WTC11 (cell line): ENCODE measurements at regions not wholly inside any gene's neighbourhood (a gene's known extent, or its start where the extent isn't known, plus 50 kb on each side); places are given as distances from the start of the nearest gene placed in this dataset.

Experiments used
- ATAC-seq: fragments of 200-7000 bp; cut with Tn5 transposase; 2 replicates; pipeline ENCODE4 v1.10.0; 2021; ENCODE audit warnings: mild to moderate bottlenecking, moderate library complexity
- CTCF ChIA-PET: fragments of 300-600 bp; sonication (Branson Sonifier 250); formaldehyde crosslinking; loops from one replicate; lab custom pipeline; 2021; ENCODE audit warnings: antibody characterized with exemption; lab: Charles Lee
- POLR2A ChIA-PET: fragments of 350-600 bp; sonication (Branson Sonifier 250); formaldehyde crosslinking; loops from one replicate; lab custom pipeline; 2021; ENCODE audit warnings: antibody characterized with exemption; lab: Charles Lee
- DNase-seq: peaks from one replicate; pipeline ENCODE4 v3.0.0; 2021; ENCODE audit warnings: low spot score
- H3K27ac Mint-ChIP-seq: 2 replicates; pipeline ENCODE4 v1.8.0; 2021; ENCODE audit warnings: mixed read lengths
- H3K27me3 Mint-ChIP-seq: 2 replicates; pipeline ENCODE4 v1.8.0; 2021; ENCODE audit warnings: low read depth, mild to moderate bottlenecking, moderate library complexity, mixed read lengths
- H3K36me3 Mint-ChIP-seq: 2 replicates; pipeline ENCODE4 v1.8.0; 2021; ENCODE audit warnings: mixed read lengths
- H3K4me1 Mint-ChIP-seq: 2 replicates; pipeline ENCODE4 v1.8.0; 2022; ENCODE audit warnings: mixed read lengths
- H3K4me3 Mint-ChIP-seq: 2 replicates; pipeline ENCODE4 v1.8.0; 2021; ENCODE audit warnings: mild to moderate bottlenecking, moderate library complexity, mixed read lengths
- H3K9me3 Mint-ChIP-seq: 2 replicates; pipeline ENCODE4 v1.8.0; 2021; ENCODE audit warnings: mixed read lengths
- ATF1 ChIP-seq: sonication (generic); formaldehyde crosslinking; IDR thresholded peaks from 2 replicates; pipeline ENCODE4 v1.8.1; 2023; ENCODE audit warnings: mild to moderate bottlenecking, moderate library complexity, missing genetic modification reagents
- ATF6 ChIP-seq: sonication (generic); formaldehyde crosslinking; IDR thresholded peaks from 2 replicates; pipeline ENCODE4 v1.8.1; 2023; ENCODE audit warnings: mild to moderate bottlenecking, missing genetic modification reagents
- CREB1 ChIP-seq: sonication (generic); formaldehyde crosslinking; IDR thresholded peaks from 2 replicates; pipeline ENCODE4 v1.8.0; 2023; ENCODE audit warnings: mild to moderate bottlenecking, missing genetic modification reagents
- ELF4 ChIP-seq: sonication (generic); formaldehyde crosslinking; IDR thresholded peaks from 2 replicates; pipeline ENCODE4 v1.8.1; 2022; ENCODE audit warnings: low read depth, mild to moderate bottlenecking, moderate library complexity, missing genetic modification reagents
- ERG ChIP-seq: fragments of 250-450 bp; sonication (Bioruptor Pico); IDR thresholded peaks from 2 replicates; pipeline ENCODE4 v1.8.0; 2021; ENCODE audit warnings: mild to moderate bottlenecking
- GTF2I ChIP-seq: fragments of 250-450 bp; sonication (Bioruptor Pico); conservative IDR thresholded peaks from 2 replicates; pipeline ENCODE4 v1.4.0; 2021; ENCODE audit warnings: mild to moderate bottlenecking
- KAT7 ChIP-seq: sonication (generic); formaldehyde crosslinking; IDR thresholded peaks from 2 replicates; pipeline ENCODE4 v1.8.1; 2023; ENCODE audit warnings: missing genetic modification reagents, mild to moderate bottlenecking, borderline replicate concordance
- MYBL2 ChIP-seq: sonication (generic); formaldehyde crosslinking; IDR thresholded peaks from 2 replicates; pipeline ENCODE4 v1.8.1; 2023; ENCODE audit warnings: mild to moderate bottlenecking, moderate library complexity, missing genetic modification reagents
- NFATC4 ChIP-seq: fragments of 250-450 bp; sonication (Bioruptor Pico); IDR thresholded peaks from 2 replicates; pipeline ENCODE4 v1.9.0; 2021; ENCODE audit warnings: mild to moderate bottlenecking
- NR3C1 ChIP-seq: sonication (generic); formaldehyde crosslinking; conservative IDR thresholded peaks from 2 replicates; pipeline ENCODE4 v1.8.1; 2023; ENCODE audit warnings: low read depth, mild to moderate bottlenecking, missing genetic modification reagents
- SP1 ChIP-seq: sonication (generic); formaldehyde crosslinking; conservative IDR thresholded peaks from 2 replicates; pipeline ENCODE4 v1.8.1; 2022; ENCODE audit warnings: missing genetic modification reagents
- TCF7 ChIP-seq: sonication (generic); formaldehyde crosslinking; IDR thresholded peaks from 2 replicates; pipeline ENCODE4 v1.8.0; 2022; ENCODE audit warnings: mild to moderate bottlenecking, low read depth, missing genetic modification reagents, moderate library complexity
- TP53 ChIP-seq: sonication (generic); formaldehyde crosslinking; IDR thresholded peaks from 2 replicates; pipeline ENCODE4 v1.8.1; 2023; ENCODE audit warnings: mild to moderate bottlenecking, missing genetic modification reagents
- ZNF121 ChIP-seq: sonication (generic); formaldehyde crosslinking; IDR thresholded peaks from 2 replicates; pipeline ENCODE4 v1.8.0; 2023; ENCODE audit warnings: missing genetic modification reagents
- ZNF219 ChIP-seq: sonication (generic); formaldehyde crosslinking; IDR thresholded peaks from 2 replicates; pipeline ENCODE4 v1.8.0; 2023; ENCODE audit warnings: missing genetic modification reagents, mild to moderate bottlenecking, borderline replicate concordance
- ZNF263 ChIP-seq: sonication (generic); formaldehyde crosslinking; IDR thresholded peaks from 2 replicates; pipeline ENCODE4 v1.8.1; 2022; ENCODE audit warnings: low read depth, mild to moderate bottlenecking, moderate library complexity, missing genetic modification reagents
- ZNF317 ChIP-seq: sonication (generic); formaldehyde crosslinking; IDR thresholded peaks from 2 replicates; pipeline ENCODE4 v1.8.1; 2023; ENCODE audit warnings: low read depth, mild to moderate bottlenecking, moderate library complexity, missing genetic modification reagents, borderline replicate concordance
- TF ChIP-seq, protein P1 (sequence below): sonication (generic); formaldehyde crosslinking; IDR thresholded peaks from 2 replicates; pipeline ENCODE4 v1.8.1; 2023; ENCODE audit warnings: mild to moderate bottlenecking, missing genetic modification reagents, moderate library complexity
- TF ChIP-seq, protein P2 (sequence below): sonication (generic); formaldehyde crosslinking; IDR thresholded peaks from 2 replicates; pipeline ENCODE4 v1.8.1; 2023; ENCODE audit warnings: mild to moderate bottlenecking, missing genetic modification reagents, borderline replicate concordance
- TF ChIP-seq, protein P3 (sequence below): sonication (generic); formaldehyde crosslinking; IDR thresholded peaks from 2 replicates; pipeline ENCODE4 v1.8.1; 2023; ENCODE audit warnings: mild to moderate bottlenecking, missing genetic modification reagents
- TF ChIP-seq, protein P4 (sequence below): sonication (generic); formaldehyde crosslinking; IDR thresholded peaks from 2 replicates; pipeline ENCODE4 v1.8.0; 2022; ENCODE audit warnings: mild to moderate bottlenecking, missing genetic modification reagents
- TF ChIP-seq, protein P5 (sequence below): sonication (generic); formaldehyde crosslinking; IDR thresholded peaks from 2 replicates; pipeline ENCODE4 v1.8.0; 2023; ENCODE audit warnings: mild to moderate bottlenecking, missing genetic modification reagents

GRCh38 chr3:84820906-84821305 lies 137.9 kb upstream of the CADM2 start (continued):
- TF ChIP-seq ZNF219 (no peak), ELF4 (no peak), TCF7 (CRISPR knock-in tag) (no peak)

DNA sequence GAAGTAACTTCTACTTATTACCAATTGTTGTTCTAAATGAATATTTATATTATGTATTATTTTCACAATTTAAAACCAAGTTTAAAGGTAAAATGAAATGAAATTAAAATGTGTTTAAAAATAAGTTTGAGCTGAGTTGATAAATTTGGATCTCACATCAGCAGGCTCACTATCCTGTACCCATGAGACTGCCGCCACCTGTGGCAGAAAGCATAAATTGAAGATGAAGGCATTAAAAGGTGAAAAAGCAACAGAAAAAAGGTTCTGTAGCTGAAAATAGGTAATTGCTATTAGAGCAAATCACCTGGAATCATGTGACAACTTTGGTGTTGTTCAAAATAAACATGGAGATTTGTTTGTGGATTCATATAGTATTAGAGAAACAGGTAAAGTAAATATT lies 133.0 kb upstream of the CADM2 start:
- Mint-ChIP-seq H3K4me1 (peaks cover 10% of the 10 kb centered on the region; the same call in 1 of the 2 replicates), H3K27ac (no peak overlapping the region), H3K36me3 (no peaks in the 10 kb centered on the region), H3K27me3 (no peaks in the 10 kb centered on the region), H3K9me3 (no peaks in the 10 kb centered on the region; the same call in 1 of the 2 replicates), H3K4me3 (no peak overlapping the region)
- POLR2A ChIA-PET, result no interaction called here
- ATAC-seq, result peak; percentile 48; the same call in 1 of the 2 replicates
- CTCF ChIA-PET, result interaction anchor here (1.0 to 1.6 kb wide), 2 partner anchors 17 to 277 kb away, joined by 3 to 13 read pairs; no protein-coding TSS in a partner anchor
- DNase-seq, result peak; percentile 19
- no peak for TF ChIP-seq ERG (CRISPR knock-in tag)
- TF ChIP-seq, protein P1, sequence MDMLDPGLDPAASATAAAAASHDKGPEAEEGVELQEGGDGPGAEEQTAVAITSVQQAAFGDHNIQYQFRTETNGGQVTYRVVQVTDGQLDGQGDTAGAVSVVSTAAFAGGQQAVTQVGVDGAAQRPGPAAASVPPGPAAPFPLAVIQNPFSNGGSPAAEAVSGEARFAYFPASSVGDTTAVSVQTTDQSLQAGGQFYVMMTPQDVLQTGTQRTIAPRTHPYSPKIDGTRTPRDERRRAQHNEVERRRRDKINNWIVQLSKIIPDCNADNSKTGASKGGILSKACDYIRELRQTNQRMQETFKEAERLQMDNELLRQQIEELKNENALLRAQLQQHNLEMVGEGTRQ (CRISPR knock-in tag), result no peak
- TF ChIP-seq, protein P2, sequence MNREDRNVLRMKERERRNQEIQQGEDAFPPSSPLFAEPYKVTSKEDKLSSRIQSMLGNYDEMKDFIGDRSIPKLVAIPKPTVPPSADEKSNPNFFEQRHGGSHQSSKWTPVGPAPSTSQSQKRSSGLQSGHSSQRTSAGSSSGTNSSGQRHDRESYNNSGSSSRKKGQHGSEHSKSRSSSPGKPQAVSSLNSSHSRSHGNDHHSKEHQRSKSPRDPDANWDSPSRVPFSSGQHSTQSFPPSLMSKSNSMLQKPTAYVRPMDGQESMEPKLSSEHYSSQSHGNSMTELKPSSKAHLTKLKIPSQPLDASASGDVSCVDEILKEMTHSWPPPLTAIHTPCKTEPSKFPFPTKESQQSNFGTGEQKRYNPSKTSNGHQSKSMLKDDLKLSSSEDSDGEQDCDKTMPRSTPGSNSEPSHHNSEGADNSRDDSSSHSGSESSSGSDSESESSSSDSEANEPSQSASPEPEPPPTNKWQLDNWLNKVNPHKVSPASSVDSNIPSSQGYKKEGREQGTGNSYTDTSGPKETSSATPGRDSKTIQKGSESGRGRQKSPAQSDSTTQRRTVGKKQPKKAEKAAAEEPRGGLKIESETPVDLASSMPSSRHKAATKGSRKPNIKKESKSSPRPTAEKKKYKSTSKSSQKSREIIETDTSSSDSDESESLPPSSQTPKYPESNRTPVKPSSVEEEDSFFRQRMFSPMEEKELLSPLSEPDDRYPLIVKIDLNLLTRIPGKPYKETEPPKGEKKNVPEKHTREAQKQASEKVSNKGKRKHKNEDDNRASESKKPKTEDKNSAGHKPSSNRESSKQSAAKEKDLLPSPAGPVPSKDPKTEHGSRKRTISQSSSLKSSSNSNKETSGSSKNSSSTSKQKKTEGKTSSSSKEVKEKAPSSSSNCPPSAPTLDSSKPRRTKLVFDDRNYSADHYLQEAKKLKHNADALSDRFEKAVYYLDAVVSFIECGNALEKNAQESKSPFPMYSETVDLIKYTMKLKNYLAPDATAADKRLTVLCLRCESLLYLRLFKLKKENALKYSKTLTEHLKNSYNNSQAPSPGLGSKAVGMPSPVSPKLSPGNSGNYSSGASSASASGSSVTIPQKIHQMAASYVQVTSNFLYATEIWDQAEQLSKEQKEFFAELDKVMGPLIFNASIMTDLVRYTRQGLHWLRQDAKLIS (CRISPR knock-in tag), result no peak
- no peak for TF ChIP-seq ZNF317 (CRISPR knock-in tag)
- TF ChIP-seq, protein P3, sequence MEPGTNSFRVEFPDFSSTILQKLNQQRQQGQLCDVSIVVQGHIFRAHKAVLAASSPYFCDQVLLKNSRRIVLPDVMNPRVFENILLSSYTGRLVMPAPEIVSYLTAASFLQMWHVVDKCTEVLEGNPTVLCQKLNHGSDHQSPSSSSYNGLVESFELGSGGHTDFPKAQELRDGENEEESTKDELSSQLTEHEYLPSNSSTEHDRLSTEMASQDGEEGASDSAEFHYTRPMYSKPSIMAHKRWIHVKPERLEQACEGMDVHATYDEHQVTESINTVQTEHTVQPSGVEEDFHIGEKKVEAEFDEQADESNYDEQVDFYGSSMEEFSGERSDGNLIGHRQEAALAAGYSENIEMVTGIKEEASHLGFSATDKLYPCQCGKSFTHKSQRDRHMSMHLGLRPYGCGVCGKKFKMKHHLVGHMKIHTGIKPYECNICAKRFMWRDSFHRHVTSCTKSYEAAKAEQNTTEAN (CRISPR knock-in tag), result no peak
- TF ChIP-seq NFATC4, result no peak
- TF ChIP-seq ATF6 (CRISPR knock-in tag), result no peak
- TF ChIP-seq ATF1 (CRISPR knock-in tag), result no peak
- no peak for TF ChIP-seq GTF2I
- TF ChIP-seq ZNF121 (CRISPR knock-in tag), result no peak
- no peak for TF ChIP-seq NR3C1 (CRISPR knock-in tag)
- TF ChIP-seq, protein P4, sequence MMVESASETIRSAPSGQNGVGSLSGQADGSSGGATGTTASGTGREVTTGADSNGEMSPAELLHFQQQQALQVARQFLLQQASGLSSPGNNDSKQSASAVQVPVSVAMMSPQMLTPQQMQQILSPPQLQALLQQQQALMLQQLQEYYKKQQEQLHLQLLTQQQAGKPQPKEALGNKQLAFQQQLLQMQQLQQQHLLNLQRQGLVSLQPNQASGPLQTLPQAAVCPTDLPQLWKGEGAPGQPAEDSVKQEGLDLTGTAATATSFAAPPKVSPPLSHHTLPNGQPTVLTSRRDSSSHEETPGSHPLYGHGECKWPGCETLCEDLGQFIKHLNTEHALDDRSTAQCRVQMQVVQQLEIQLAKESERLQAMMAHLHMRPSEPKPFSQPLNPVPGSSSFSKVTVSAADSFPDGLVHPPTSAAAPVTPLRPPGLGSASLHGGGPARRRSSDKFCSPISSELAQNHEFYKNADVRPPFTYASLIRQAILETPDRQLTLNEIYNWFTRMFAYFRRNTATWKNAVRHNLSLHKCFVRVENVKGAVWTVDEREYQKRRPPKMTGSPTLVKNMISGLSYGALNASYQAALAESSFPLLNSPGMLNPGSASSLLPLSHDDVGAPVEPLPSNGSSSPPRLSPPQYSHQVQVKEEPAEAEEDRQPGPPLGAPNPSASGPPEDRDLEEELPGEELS (CRISPR knock-in tag), result no peak
- no peak for TF ChIP-seq SP1 (CRISPR knock-in tag)
- TF ChIP-seq ZNF263, result no peak
- no peak for TF ChIP-seq KAT7 (CRISPR knock-in tag)
- TF ChIP-seq, protein P5, sequence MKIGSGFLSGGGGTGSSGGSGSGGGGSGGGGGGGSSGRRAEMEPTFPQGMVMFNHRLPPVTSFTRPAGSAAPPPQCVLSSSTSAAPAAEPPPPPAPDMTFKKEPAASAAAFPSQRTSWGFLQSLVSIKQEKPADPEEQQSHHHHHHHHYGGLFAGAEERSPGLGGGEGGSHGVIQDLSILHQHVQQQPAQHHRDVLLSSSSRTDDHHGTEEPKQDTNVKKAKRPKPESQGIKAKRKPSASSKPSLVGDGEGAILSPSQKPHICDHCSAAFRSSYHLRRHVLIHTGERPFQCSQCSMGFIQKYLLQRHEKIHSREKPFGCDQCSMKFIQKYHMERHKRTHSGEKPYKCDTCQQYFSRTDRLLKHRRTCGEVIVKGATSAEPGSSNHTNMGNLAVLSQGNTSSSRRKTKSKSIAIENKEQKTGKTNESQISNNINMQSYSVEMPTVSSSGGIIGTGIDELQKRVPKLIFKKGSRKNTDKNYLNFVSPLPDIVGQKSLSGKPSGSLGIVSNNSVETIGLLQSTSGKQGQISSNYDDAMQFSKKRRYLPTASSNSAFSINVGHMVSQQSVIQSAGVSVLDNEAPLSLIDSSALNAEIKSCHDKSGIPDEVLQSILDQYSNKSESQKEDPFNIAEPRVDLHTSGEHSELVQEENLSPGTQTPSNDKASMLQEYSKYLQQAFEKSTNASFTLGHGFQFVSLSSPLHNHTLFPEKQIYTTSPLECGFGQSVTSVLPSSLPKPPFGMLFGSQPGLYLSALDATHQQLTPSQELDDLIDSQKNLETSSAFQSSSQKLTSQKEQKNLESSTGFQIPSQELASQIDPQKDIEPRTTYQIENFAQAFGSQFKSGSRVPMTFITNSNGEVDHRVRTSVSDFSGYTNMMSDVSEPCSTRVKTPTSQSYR, result no peak
- TF ChIP-seq MYBL2, result no peak
- TF ChIP-seq CREB1 (CRISPR knock-in tag), result no peak
- no peak for TF ChIP-seq TP53 (CRISPR knock-in tag)
